ENCODE measurements at regions not wholly inside any gene's neighbourhood (a gene's known extent, or its start where the extent isn't known, plus 50 kb on each side); places are given as distances from the start of the nearest gene placed in this dataset.

DNA sequence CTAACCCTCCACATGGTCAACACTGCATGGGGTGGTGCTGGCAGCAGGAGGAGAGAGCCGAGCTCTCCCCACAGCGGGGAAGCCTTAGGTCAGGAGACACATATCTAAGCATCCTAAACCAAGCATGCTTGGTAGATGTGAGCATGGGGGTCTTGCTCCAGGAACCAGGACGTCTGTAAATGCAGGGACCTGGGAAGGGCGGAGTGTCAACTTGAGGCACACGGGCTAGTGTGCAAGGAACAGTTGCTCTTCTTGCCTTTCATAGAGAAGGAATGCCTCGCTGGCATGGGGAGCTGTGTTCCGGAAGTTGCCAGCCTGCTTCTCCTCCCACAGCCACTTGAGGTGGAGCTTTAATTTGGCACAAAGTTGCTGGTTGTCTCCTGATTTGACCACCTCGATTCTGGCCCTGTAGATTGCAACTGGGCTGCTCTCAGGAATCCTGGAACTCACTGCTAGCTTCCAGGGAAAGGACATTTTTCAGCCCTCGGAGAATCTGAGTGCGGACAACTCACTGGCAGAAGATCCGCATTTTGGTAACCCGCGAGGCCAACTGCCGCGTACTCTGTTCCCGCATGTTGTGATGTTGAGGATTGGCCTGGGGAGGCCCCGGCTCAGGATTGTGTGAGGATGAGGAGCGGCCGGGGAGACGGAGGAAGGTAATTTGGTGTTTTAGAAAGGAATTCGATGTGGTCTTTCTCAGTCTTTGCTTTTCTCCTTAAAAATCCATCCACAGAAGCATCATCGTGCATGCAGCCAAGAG, 370.3 kb upstream of the IRX1 start:
- H3K27ac Mint-ChIP-seq (ENCODE audit: unreplicated experiment): no peak overlapping the region
- H3K4me3 Mint-ChIP-seq: no peak overlapping the region
- H3K36me3 Mint-ChIP-seq (ENCODE audit: low read depth): no peaks in the 10 kb centered on the region
- peaks cover 7% of the 10 kb centered on the region for H3K4me1 Mint-ChIP-seq
- no peak for DNase-seq (ENCODE audit: low read depth, low spot score)
- H3K9me3 Mint-ChIP-seq: no peaks in the 10 kb centered on the region
- TF ChIP-seq, protein P1, sequence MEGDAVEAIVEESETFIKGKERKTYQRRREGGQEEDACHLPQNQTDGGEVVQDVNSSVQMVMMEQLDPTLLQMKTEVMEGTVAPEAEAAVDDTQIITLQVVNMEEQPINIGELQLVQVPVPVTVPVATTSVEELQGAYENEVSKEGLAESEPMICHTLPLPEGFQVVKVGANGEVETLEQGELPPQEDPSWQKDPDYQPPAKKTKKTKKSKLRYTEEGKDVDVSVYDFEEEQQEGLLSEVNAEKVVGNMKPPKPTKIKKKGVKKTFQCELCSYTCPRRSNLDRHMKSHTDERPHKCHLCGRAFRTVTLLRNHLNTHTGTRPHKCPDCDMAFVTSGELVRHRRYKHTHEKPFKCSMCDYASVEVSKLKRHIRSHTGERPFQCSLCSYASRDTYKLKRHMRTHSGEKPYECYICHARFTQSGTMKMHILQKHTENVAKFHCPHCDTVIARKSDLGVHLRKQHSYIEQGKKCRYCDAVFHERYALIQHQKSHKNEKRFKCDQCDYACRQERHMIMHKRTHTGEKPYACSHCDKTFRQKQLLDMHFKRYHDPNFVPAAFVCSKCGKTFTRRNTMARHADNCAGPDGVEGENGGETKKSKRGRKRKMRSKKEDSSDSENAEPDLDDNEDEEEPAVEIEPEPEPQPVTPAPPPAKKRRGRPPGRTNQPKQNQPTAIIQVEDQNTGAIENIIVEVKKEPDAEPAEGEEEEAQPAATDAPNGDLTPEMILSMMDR (conservative IDR thresholded peaks at IDR 0.05): no peak
- H3K27me3 Mint-ChIP-seq (ENCODE audit: low read depth): no peaks in the 10 kb centered on the region

DNA sequence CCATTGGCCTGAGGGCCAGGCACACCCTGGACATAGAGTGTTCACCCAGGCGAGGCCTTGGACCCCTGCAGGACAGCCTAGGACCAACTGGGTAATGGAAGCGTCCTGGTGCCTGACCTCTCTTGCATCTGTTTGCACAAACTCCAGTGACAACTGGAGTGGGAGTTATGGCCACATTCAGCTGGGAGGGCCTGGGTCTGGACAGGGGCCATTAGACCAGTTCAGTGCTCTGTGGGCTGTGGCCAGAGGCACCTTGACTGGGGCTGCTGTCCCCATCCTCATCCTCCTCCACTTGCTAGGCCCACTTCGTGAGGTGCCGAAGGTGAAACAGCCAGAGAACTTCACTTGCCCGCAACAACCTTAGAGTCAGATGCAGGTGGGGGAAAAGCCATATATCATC, 372.7 kb upstream of the IRX1 start:
- Mint-ChIP-seq H3K36me3 (ENCODE audit: low read depth) (no peaks in the 10 kb centered on the region), H3K27me3 (ENCODE audit: low read depth) (no peaks in the 10 kb centered on the region), H3K27ac (ENCODE audit: unreplicated experiment) (no peak overlapping the region), H3K4me3 (no peak overlapping the region), H3K4me1 (peaks cover 7% of the 10 kb centered on the region), H3K9me3 (no peaks in the 10 kb centered on the region)
- no peak for DNase-seq (ENCODE audit: low read depth, low spot score)
- TF ChIP-seq, protein P1 (conservative IDR thresholded peaks at IDR 0.05): no peak

DNA sequence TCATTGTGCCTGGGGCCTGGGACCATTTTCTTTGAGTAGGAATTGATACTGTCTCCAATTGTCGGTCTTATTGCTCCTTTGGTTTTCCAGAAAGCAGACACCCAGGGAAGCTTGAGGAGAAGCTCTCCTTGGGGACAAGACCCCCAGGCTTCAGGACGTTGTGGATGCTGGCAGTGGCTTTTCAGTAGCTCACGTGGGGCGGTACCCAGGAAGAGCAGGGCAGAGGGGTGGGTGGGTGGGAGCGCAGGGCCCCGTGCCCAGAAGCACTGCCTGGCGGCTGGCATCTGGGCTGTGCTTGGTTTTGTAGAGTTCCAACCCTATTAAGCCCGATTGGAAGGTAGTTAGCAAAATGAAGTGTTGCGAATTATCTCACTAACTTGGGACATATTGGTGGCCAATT, 374.2 kb upstream of the IRX1 start:
- Mint-ChIP-seq H3K4me3 (no peak overlapping the region), H3K4me1 (peaks cover under 1% of the 10 kb centered on the region), H3K9me3 (no peaks in the 10 kb centered on the region), H3K27ac (ENCODE audit: unreplicated experiment) (no peak overlapping the region), H3K27me3 (ENCODE audit: low read depth) (no peaks in the 10 kb centered on the region), H3K36me3 (ENCODE audit: low read depth) (no peaks in the 10 kb centered on the region)
- no peak for DNase-seq (ENCODE audit: low read depth, low spot score)
- TF ChIP-seq, protein P1 (conservative IDR thresholded peaks at IDR 0.05): no peak

DNA sequence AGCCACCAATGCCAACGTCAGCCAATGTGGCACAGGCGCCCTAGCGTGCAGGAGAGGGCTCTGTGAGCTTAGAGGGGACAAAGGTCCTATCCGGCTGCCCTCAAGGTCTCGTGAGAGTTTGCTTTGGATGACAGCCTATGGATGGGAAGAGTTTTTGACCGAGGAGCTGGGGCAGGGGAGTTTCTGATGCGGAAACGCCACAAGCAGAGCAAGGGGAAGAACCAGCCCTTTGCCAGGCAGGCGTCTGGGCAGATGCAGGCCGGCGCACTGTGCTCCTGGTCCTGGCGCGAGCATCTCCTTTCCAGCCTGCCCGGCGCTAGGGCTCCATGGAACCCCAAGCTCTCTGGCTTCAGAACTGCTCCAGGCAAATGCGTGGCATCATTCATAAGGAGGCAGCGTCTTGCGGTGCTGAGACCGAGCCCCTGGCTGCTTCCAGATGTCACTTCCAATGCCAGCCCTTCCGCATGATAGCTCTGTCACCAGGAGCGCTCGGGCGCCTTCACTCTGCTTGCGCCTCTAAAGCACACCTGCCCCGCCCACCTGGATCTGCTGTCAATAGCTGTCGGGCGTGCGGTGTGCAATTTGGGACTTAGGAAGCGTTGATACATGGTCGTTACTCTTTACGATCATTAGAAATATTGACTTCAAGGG, 374.9 kb upstream of the IRX1 start:
- no peaks in the 10 kb centered on the region for H3K4me1 Mint-ChIP-seq
- no peaks in the 10 kb centered on the region for H3K27me3 Mint-ChIP-seq (ENCODE audit: low read depth)
- DNase-seq (ENCODE audit: low read depth, low spot score): no peak
- TF ChIP-seq, protein P1 (conservative IDR thresholded peaks at IDR 0.05): no peak
- H3K9me3 Mint-ChIP-seq: no peaks in the 10 kb centered on the region
- H3K27ac Mint-ChIP-seq (ENCODE audit: unreplicated experiment): no peak overlapping the region
- H3K4me3 Mint-ChIP-seq: no peak overlapping the region
- no peaks in the 10 kb centered on the region for H3K36me3 Mint-ChIP-seq (ENCODE audit: low read depth)

DNA sequence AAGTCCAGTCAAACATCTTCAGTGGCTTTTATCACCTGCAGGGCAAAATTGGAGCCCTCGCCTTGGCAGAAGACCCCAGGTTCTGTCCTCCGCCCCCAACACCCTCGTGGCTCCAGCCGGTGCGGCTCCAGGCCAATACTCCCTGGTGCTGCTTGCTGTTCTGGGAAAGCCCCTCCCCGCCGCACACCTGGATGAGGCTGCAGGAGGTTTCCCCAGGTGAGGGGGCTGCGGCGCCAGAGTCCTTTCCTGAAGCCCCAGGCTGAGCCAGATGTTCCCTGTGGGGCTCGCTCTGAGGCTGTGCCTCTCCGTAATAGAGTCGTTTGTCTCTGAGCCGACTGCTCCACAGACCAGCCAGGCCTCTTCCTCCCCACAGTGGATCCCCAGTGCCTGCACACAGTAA, 375.4 kb upstream of the IRX1 start:
- TF ChIP-seq, protein P1 (conservative IDR thresholded peaks at IDR 0.05): no peak
- no peaks in the 10 kb centered on the region for H3K4me1 Mint-ChIP-seq
- no peak overlapping the region for H3K4me3 Mint-ChIP-seq
- no peak for DNase-seq (ENCODE audit: low read depth, low spot score)
- no peaks in the 10 kb centered on the region for H3K36me3 Mint-ChIP-seq (ENCODE audit: low read depth)
- H3K27me3 Mint-ChIP-seq (ENCODE audit: low read depth): no peaks in the 10 kb centered on the region
- H3K27ac Mint-ChIP-seq (ENCODE audit: unreplicated experiment): no peak overlapping the region
- no peaks in the 10 kb centered on the region for H3K9me3 Mint-ChIP-seq
